ENCODE measurements at regions not wholly inside any gene's neighbourhood (a gene's known extent, or its start where the extent isn't known, plus 50 kb on each side); places are given as distances from the start of the nearest gene placed in this dataset.

- no peak for TF ChIP-seq JUN (IDR thresholded peaks at IDR 0.05; ENCODE audit: low read depth, low read length)
- TF ChIP-seq RAD21 (IDR thresholded peaks at IDR 0.05 in 1 of 2, conservative IDR thresholded peaks at IDR 0.05 in 1 of 2; ENCODE audit: low read depth in 2 of 2, low read length in 2 of 2): no peak
- no peak for TF ChIP-seq NRF1 (IDR thresholded peaks at IDR 0.05; ENCODE audit: low read depth, low read length)
- no peak for TF ChIP-seq SRF (IDR thresholded peaks at IDR 0.05; ENCODE audit: low read depth, low read length)
- no peak for TF ChIP-seq POLR2A (IDR thresholded peaks at IDR 0.05; ENCODE audit: control extremely low read depth in 1 of 2, low read depth in 2 of 2, low read length in 2 of 2)
- TF ChIP-seq BCL11A (IDR thresholded peaks at IDR 0.05; ENCODE audit: low read depth in 2 of 2, low read length in 2 of 2): no peak
- TF ChIP-seq TBP (IDR thresholded peaks at IDR 0.05; ENCODE audit: low read depth, low read length): no peak
- TF ChIP-seq GABPA (IDR thresholded peaks at IDR 0.05; ENCODE audit: borderline replicate concordance, insufficient read depth, low read length): no peak
- TF ChIP-seq USF2 (IDR thresholded peaks at IDR 0.05; ENCODE audit: low read length): no peak
- TF ChIP-seq RBBP5 (IDR thresholded peaks at IDR 0.05; ENCODE audit: borderline replicate concordance, low read depth, low read length): no peak
- TF ChIP-seq EZH2 (IDR thresholded peaks at IDR 0.05; ENCODE audit: low read depth, low read length, severe bottlenecking): no peak
- TF ChIP-seq EP300 (IDR thresholded peaks at IDR 0.05; ENCODE audit: borderline replicate concordance in 1 of 2, low read depth in 2 of 2, low read length in 2 of 2): no peak
These were observed 257.1 kb downstream of the OPA1 start for GRCh38 chr3:193850084-193850619.

All from H1 (cell line).